Jurkat, Clone E6-1 (cell line): ENCODE measurements at regions not wholly inside any gene's neighbourhood (a gene's known extent, or its start where the extent isn't known, plus 50 kb on each side); places are given as distances from the start of the nearest gene placed in this dataset.
A peak's percentile ranks its signal among the peaks of the same experiment; 100 is the strongest.
"Not testable (repeated sequence)": the region's sequence is repeated elsewhere in the genome, so short reads cannot be mapped to it uniquely, and the experiment has no call there.

ENCODE experiments used
- DNase-seq: peaks from one replicate; pipeline ENCODE4 v3.0.0-alpha.2; 2011; ENCODE audit warnings: low read depth, low spot score
- H3K4me3 ChIP-seq: 2 replicates; pipeline ENCODE4 v1.5.1; 2011; ENCODE audit warnings: mild to moderate bottlenecking, low read length, control low read depth, moderate library complexity

- no peak for DNase-seq
- no peak overlapping the region for H3K4me3 ChIP-seq
Measured at GRCh38 chr15:63434576-63435186, 53.0 kb upstream of the CA12 start.

DNA sequence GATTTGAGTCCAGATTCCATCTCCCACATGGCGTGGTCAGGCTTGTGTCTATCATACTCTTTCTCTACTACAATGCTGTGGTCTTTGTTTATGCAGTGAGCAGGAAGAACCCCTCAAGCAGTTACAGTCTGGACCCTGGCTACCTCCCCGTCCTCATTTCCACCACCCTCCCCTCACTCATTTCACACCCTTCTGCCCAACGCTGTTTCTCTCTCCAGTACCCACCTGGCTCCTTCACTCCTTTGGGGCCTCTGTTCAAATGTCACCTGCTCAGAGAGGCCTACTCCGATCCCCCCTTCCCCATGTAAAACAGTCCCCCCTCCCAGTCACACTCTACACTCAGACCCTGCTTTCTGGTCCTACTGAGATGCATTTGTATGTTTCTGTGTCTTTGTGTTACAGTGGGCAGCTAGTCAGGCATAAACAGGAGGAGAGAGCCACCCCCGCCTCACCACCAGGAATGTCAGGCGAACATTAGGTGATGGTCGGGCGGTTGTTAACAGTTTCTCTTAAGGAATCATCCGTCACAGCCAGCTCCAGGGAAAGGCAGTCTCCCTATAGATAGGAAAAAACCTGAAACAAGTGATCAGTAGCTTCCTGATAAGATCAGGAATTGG is 53.7 kb upstream of the CA12 start:
- no peak for DNase-seq
- H3K4me3 ChIP-seq: no peak overlapping the region

GRCh38 chr15:63436341-63436740 is 54.7 kb upstream of the CA12 start:
- peak overlapping the region; percentile 8; the same call in 1 of the 2 replicates for H3K4me3 ChIP-seq
- DNase-seq: no peak

- DNase-seq: peak; percentile 90
- H3K4me3 ChIP-seq: peak overlapping the region; percentile 19
Measured at GRCh38 chr15:63436872-63437375, 55.3 kb upstream of the CA12 start.

- no peak for DNase-seq
- H3K4me3 ChIP-seq: no peak overlapping the region
Measured at GRCh38 chr15:63439536-63440264, 58.1 kb upstream of the CA12 start.

DNA sequence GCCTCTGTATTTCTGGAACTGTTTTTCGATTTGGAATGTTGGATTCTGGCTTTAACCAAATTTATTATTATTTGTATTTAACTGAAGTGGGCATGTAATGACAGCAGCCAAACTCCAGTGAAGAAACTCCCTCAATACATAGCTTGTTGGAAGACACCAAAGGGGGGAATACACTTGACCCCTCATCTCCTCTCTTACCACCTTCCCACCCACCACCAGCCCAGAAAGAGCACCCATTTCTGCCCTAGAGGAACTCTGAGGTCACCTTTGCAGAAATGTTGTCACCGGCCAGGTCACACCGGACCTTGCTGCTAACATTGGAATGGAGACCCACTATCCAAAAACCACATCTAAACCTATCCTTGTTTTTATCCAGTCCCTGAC is 58.6 kb upstream of the CA12 start:
- DNase-seq: no peak
- no peak overlapping the region for H3K4me3 ChIP-seq

- no peak overlapping the region for H3K4me3 ChIP-seq
- DNase-seq: peak; percentile 32
Measured at GRCh38 chr15:63440756-63441155, 59.1 kb upstream of the CA12 start.

DNA sequence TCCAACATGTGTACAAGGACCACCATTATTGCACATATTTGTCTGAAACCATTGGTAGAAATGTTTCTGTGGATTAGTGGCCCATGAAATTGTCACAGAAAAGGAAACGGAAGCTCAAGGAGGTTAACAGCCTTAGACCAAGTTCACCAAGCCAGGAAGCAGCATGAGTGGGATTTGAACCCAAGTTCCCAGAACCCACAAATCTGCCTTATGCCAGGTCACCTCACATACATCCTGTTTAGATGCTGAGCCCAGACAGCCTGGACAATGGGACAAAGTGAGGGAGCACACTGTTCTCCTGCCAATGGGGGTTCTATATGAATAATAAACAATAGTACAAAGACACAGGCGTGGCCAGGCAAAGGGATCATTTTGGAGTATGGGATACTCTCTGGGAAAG is 59.6 kb upstream of the CA12 start:
- no peak overlapping the region for H3K4me3 ChIP-seq

DNA sequence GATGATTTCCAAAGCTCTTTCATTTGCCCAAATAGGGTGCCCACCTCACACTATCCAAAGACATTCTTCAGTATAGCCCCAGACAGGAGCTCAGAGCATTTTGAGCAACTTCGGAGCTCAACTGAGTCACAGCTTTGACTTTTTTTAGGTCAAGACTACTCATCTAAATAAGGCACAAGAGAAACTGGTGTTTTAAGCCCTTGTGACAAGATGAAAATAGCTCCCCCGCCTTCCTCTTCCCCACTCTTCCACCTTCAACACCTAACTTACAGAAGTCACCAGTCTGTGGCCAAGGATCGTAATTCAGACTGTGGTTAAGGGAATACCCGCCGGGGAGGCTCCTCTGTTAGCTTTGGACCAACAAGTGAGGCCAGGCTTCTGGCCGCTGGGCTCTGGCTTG is 60.4 kb upstream of the CA12 start:
- DNase-seq: no peak
- H3K4me3 ChIP-seq: no peak overlapping the region

More for the DNA sequence above, 59.6 kb upstream of the CA12 start:
- no peak for DNase-seq

DNA sequence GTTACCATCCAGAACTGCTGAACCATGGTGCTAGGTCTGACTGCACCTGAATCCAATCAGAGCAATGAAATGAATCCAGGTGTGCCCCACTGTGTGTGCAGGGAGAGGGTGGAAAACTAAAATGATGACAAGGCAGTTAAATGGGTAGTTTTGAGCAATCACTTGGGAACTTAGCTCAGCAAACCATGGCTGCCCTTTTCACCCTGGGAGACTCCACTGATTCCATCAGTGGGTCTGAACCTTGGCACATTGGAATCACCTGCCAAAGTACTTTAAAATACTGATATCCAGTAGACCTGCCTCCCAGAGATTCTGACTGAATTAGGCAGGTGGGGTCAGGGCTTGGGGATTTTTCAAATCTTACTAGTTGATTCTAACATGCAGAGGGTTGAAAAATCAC is 59.8 kb upstream of the USP3 start:
- H3K4me3 ChIP-seq: no peak overlapping the region
- DNase-seq: no peak

DNA sequence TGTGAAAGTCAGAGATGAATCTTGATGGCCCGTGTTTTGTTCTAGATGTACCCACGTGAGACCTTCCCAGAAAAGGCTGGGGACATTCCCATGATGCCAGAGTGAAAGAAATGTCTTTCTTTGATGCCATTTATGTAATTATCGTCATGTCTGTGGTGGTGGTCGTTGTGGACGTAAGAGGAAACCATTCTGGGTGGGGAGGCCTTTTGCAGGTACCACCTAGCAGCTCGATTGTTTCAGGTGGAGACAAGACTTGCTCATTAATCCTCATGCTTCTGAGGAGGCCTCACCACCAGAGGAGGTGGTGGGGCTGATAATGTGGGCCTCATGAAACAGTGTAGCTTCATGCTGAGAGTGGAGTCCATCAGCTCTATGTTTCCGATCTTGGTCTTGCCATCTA is 58.1 kb upstream of the USP3 start:
- DNase-seq: no peak

DNA sequence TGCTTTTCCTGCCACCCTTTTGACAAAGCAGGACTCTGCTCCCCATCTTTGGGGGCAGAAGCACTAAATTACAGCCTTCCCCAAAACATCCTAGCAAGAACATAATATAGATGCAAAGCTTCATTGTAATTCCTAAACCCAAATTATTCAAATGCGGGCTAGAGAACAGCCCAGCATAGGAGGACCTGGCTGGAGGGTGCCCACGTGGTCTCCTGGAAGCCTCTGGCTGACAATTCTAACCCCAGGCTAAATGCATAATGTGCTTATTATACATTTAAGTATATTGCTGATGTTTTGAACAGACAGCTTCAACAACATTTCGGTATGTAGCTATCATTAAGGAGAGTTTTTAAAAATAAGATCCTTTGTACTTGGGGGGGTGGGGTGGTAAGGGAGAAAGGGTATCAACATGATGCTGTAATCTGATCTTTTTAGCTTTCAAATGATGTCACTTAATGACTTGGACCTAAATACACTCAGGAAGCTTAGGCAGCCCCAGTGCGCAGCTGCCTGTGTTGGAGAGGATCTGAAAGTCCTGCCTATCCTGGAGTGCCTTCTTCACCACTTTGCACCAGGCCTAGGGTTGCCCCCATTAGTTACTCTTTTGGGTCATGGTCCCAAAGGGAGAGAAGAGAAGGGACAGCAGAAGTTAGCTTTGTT is 57.2 kb upstream of the USP3 start:
- H3K4me3 ChIP-seq: no peak overlapping the region
- DNase-seq: no peak

More for the DNA sequence above, 58.1 kb upstream of the USP3 start:
- H3K4me3 ChIP-seq: no peak overlapping the region

DNA sequence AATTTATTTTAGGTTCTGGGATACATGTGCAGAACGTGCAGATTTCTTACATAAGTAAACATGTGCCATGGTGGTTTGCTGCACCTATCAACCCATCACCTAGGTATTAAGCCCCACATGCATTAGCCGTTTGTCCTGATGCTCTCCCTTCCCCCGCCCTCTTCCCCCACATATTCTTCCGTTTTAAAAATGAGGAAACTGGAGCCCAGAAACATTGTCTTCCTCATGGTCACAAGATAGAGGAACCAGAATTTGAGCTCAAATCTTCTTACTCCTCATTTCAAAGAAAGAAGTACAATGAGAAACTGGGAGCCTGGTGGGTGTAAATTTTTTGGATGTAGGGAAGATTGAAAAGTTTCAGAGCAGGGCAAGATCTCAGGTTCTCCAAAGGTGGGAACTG is 56.1 kb upstream of the USP3 start:
- H3K4me3 ChIP-seq: no peak overlapping the region
- DNase-seq: no peak

DNA sequence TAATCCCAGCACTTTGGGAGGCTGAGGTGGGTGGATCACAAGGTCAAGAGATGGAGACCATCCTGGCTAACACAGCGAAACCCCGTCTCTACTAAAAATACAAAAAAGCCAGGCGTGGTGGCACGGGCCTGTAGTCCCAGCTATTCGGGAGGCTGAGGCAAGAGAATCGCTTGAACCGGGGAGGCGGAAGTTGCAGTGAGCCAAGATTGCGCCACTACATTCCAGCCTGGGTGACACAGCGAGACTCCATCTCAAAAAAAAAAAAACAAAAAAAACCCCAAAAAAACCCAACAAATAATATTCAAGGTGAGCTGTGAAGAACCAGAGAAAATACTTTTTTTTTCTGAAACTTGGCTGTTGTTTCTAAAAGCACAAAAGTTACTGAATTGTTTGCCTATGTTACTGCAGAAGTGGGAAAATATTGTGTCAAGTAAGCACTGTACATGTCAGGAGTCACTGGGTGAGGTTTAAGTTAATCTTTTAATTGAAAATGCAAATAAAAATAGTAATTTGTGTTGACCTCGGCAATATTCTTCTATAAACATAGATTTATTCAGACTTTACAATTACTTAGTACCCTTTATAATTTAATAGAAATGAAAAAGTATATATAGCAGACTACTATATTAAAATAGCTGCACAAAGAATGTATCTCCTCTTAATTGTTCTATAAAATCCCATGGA is 55.4 kb upstream of the USP3 start:
- not testable (repeated sequence) for H3K4me3 ChIP-seq, DNase-seq

- H3K4me3 ChIP-seq: no peak overlapping the region
- DNase-seq: no peak
Measured at GRCh38 chr15:63449731-63450130, 54.7 kb upstream of the USP3 start.

DNA sequence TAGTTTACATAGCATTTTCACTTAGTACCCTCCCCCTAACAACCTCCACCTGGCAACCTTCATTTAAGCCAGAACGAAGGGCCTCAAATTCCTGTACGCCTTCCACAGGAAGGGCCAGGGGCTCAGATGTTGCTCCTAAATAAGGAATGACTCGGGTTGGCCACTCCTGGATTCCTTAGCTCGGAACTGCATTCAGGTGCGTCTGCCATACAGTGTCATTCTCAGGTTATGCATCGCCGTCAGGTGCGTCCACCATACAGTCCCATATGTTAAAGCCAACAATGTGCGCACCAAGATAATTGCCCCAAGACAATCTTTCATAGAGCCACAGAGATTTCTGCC is 53.5 kb upstream of the USP3 start:
- H3K4me3 ChIP-seq: no peak overlapping the region
- no peak for DNase-seq

- no peak for DNase-seq
- no peak overlapping the region for H3K4me3 ChIP-seq
Measured at GRCh38 chr15:63451671-63452315, 52.6 kb upstream of the USP3 start.

DNA sequence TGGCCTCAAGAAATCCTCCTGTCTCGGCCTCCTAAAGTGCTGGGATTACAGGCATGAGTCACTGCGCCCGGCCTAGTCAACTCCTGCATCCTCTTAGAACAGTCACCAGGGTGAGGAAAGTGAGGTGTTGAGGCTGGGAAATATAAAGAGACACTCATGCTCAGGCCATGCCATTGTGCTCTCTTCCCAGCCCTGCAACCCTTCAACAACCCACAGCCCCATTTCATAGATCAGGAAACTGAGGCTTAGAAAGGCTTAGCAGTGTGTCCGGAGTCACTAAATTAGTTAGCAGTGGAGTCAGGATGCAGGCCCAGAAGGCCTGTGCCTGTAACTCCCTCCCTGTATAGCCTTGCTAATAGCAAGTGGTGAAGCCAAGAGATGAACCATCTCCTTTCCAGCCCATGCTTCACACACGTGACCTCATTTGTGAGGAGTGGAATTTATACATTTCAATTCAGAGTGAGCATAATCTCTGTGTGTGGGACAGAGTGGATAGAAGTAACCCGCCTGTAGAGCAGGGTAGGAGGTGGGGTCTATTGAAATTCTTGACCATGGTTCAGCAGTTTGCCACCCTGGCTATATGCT is 51.7 kb upstream of the USP3 start:
- no peak for DNase-seq
- H3K4me3 ChIP-seq: no peak overlapping the region
